GM10248 (cell line): ENCODE measurements at regions not wholly inside any gene's neighbourhood (a gene's known extent, or its start where the extent isn't known, plus 50 kb on each side); places are given as distances from the start of the nearest gene placed in this dataset.
"Not testable (repeated sequence)": the region's sequence is repeated elsewhere in the genome, so short reads cannot be mapped to it uniquely, and the experiment has no call there.

Source experiments
- CTCF ChIA-PET: fragments of 300-600 bp; sonication (Branson Sonifier 250); formaldehyde crosslinking; extraction: SDS; loops from one replicate; lab custom pipeline; 2021; ENCODE audit warnings: antibody characterized with exemption; lab: Yijun Ruan, JAX
- POLR2A ChIA-PET: fragments of 350-650 bp; sonication (Branson Sonifier 250); formaldehyde crosslinking; extraction: SDS; loops from one replicate; lab custom pipeline; 2020; ENCODE audit warnings: antibody characterized with exemption; lab: Yijun Ruan, JAX
- DNase-seq: peaks from one replicate; pipeline ENCODE4 v3.0.0; 2012; ENCODE audit errors: extremely low spot score
- TF ChIP-seq, protein P1 (sequence below): IDR thresholded peaks from 2 replicates; pipeline ENCODE4 v1.5.1; 2012; ENCODE audit warnings: mild to moderate bottlenecking, low read depth; ENCODE audit errors: extremely low read depth, missing control alignments, control extremely low read depth

DNA sequence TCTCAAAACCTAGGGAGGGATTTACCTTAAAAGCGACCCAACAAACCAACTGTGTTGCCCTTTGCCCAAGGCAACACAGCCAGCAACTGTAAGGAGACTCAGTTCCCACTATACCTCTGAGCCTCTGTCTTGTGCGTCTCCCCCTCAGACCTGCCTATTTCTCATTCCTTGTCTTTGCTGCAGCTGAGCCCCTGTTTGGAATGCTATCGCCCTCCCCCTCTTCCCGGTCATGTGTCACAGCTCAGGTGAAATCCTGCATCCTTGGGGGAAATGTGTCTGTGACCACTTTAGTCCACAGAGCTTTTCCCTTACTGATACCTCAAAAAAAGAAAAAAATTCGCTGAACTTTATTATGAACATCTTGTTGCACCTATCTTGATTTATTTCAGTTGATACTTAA, 52.0 kb upstream of the LRIG1 start:
- POLR2A ChIA-PET: no interaction called here
- CTCF ChIA-PET: interaction anchor here (2.1 kb wide), 1 partner anchor 18 kb away, joined by 7 read pairs; no protein-coding TSS in a partner anchor
- TF ChIP-seq, protein P1, sequence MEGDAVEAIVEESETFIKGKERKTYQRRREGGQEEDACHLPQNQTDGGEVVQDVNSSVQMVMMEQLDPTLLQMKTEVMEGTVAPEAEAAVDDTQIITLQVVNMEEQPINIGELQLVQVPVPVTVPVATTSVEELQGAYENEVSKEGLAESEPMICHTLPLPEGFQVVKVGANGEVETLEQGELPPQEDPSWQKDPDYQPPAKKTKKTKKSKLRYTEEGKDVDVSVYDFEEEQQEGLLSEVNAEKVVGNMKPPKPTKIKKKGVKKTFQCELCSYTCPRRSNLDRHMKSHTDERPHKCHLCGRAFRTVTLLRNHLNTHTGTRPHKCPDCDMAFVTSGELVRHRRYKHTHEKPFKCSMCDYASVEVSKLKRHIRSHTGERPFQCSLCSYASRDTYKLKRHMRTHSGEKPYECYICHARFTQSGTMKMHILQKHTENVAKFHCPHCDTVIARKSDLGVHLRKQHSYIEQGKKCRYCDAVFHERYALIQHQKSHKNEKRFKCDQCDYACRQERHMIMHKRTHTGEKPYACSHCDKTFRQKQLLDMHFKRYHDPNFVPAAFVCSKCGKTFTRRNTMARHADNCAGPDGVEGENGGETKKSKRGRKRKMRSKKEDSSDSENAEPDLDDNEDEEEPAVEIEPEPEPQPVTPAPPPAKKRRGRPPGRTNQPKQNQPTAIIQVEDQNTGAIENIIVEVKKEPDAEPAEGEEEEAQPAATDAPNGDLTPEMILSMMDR: no peak
- no peak for DNase-seq

DNA sequence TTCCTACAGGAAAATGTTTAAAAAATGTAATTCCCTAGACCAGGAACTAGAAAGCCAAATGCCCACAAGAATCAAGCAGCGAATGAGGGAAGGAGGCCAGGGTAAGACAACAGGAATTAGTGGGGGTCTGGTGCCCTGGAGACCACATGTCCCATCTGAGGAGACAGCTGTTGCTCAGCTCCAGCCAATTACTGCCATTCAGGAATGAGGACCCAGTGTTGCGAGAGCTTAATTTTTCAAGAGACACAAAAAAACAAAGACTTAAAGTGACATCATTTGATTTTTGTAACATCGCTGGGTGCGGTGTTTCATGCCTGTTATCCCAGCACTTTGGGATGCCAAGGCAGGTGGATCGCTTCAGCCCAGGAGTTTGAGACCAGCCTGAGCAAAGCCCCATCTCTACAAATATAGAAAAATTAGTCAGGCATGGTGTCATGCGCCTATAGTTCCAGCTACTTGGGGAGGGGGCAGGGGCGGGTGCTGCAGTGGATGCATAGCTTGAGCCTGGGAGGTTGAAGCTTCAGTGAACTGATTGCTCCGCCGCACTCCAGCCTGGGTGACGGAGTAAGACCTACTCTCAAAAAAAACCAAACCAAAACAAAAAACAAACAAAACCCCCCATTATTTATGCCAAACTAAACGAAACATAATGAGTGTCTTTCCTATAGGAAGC, 52.8 kb upstream of the LRIG1 start:
- no peak for DNase-seq
- ChIA-PET CTCF (interaction anchor here (2.1 kb wide), 1 partner anchor 19 kb away, joined by 7 read pairs; no protein-coding TSS in a partner anchor), POLR2A (no interaction called here)
- TF ChIP-seq, protein P1: no peak

DNA sequence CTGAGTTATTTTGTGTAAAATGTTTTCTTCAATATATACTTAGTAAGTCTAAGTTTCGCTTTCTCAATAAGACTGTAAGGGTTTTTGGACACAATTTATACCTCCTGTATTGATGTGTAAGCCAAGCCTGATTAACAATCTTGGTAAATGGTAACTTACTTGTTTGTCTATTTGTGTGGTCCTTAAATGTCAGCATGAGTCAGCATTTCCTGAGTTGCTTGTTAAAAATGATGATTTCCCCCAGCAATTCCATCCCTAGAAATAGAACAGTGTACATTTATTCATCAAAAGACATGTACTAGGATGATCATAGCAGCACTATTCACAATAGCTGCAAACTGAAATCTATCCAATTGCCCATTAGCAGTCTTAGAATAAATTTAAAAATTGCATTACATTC, 53.4 kb upstream of the LRIG1 start:
- POLR2A ChIA-PET: no interaction called here
- TF ChIP-seq, protein P1: no peak
- CTCF ChIA-PET: no interaction called here
- DNase-seq: no peak

DNA sequence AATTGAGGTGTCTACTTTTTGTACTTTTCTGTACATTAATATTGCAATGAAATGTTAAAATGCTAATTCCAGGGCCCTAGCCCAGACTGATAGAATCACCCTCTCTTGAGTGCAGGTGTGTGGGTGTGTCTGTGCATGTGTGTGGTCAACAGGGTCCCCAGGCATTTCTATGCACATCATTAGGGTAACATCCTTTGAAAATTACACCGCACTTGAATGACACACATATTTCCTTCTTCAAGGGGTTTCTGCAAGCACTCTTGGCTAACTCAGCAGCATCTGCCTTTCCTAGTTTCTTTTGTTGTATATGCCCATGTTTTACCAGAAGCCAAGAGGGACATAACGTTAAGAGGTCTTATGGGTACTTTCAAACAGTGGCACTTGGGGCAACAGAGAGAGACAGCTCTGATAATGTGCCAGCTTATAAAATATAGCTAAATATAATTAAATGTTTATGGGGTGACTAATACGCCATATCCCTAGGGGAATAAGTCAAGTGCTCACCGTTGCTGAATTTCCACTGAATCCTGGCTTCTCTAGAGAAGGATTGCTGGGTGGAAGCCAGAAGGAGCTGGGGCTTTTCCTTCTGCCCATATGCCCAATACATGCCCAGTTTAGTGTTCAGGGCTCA, 54.5 kb upstream of the LRIG1 start:
- DNase-seq: no peak
- POLR2A ChIA-PET: no interaction called here
- TF ChIP-seq, protein P1: no peak
- CTCF ChIA-PET: no interaction called here

DNA sequence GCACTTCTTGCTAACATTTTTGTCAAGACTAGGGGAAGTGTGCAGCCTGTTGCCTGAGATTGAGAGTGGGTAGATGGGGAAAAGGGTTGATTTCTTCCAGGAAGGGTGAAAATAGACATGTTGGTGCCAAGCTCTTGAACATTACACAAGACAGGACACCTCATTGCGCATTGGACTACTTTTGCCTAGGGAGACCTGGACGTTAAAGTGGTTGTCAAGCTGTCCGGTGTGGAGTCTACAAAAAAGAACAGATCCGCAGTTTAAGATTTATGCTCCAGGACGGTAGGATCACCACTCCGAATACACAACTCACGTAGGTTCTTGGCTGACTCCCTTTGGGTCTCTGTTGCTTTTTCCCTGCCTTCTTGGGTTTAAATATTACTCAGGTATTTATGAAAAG, 56.3 kb upstream of the LRIG1 start:
- POLR2A ChIA-PET: no interaction called here
- DNase-seq: no peak
- CTCF ChIA-PET: no interaction called here
- TF ChIP-seq, protein P1: no peak

DNA sequence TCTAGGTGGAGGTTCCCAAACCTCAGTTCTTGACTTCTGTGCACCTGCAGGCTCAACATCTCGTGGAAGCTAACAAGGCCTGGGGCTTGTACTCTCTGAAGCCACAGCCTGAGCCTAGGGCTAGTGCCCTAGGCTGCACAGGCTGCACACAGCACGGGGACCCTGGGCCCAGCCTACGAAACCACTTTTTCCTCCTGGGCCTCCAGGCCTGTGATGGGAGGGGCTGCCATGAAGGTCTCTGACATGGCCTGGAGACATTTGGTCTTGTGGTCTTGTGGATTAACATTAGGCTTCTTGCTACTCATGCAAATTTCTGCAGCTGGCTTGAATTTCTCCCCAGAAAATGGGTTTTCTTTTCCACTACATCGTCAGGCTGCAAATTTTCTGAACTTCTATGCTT, 59.1 kb upstream of the LRIG1 start:
- DNase-seq, CTCF ChIA-PET, POLR2A ChIA-PET: not testable (repeated sequence)

DNA sequence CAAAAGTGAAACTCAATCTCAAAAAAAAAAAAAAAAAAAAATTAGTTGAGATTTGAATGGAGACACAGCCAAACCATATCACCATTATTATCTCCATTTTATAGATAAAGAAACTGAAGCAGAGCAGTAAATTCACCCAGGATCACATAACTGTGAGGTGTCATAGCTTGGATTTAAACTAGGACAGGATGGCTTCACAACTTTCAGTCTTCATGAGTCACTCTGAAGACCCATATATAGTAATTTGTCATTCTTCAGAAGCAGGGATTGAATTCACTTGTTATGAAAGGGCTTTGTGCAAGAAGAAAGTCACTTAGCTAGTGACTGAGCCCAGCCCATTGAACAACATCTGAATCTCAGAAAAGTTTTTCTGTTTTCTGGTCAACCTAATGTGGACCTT, 60.5 kb upstream of the LRIG1 start:
- ChIA-PET CTCF (no interaction called here), POLR2A (no interaction called here)
- no peak for DNase-seq
- TF ChIP-seq, protein P1: no peak
